Body of pancreas (tissue), 4 donors: ENCODE measurements at regions not wholly inside any gene's neighbourhood (a gene's known extent, or its start where the extent isn't known, plus 50 kb on each side); places are given as distances from the start of the nearest gene placed in this dataset.

Experiments
- ATAC-seq: fragments of 150-250 bp; one replicate; pipeline ENCODE4 v1.9.1; 2016
- DNase-seq, 4 donors: peaks; one replicate each; pipeline ENCODE4 v3.0.0-alpha.2; 2019
- H3K27ac ChIP-seq, 4 donors: fragments of 200-600 bp; sonication (generic); 1 replicate in 3 of 4; 2 replicates in 1 of 4; pipeline versions ENCODE4 v1.5.1 to v1.6.1; 2016 to 2019; ENCODE audit warnings: mild to moderate bottlenecking in 1 of 4, mixed read lengths in 1 of 4, moderate library complexity in 1 of 4
- H3K27me3 ChIP-seq, 2 donors: fragments of 200-600 bp; sonication (generic); one replicate each; pipeline ENCODE4 v1.6.0; 2016; ENCODE audit warnings: mild to moderate bottlenecking in 1 of 2
- H3K36me3 ChIP-seq, 2 donors: fragments of 200-600 bp; sonication (generic); replicated peaks in 1 of 2; 2 replicates each; pipeline ENCODE4 v1.5.1; 2016; ENCODE audit warnings: low read depth in 2 of 2; ENCODE audit not compliant: insufficient read depth in 1 of 2
- H3K4me1 ChIP-seq: fragments of 200-600 bp; sonication (generic); one replicate; pipeline ENCODE4 v1.6.0; 2016
- H3K4me3 ChIP-seq, 2 donors: fragments of 200-600 bp; sonication (generic); 1 replicate in 1 of 2; 2 replicates in 1 of 2; pipeline ENCODE4 v1.5.1; 2016 to 2019
- H3K9me3 ChIP-seq, 3 donors: fragments of 200-600 bp; sonication (generic); 1 replicate in 2 of 3; 2 replicates in 1 of 3; pipeline ENCODE4 v1.5.1; 2016
- CTCF ChIP-seq, 7 experiments: fragments of 450-650 bp in 4 of 7; fragments of 200-600 bp in 3 of 7; sonication (generic) in 3 of 7; IDR thresholded peaks; one replicate each; pipeline ENCODE4 v1.5.1; 2016 to 2019; ENCODE audit warnings: antibody characterized with exemption in 7 of 7
- POLR2A ChIP-seq, 3 donors: fragments of 450-650 bp; IDR thresholded peaks; one replicate each; pipeline ENCODE4 v1.6.1; 2016; ENCODE audit warnings: antibody characterized with exemption in 3 of 3, mild to moderate bottlenecking in 2 of 3
- WGBS, 2 donors: methylation state at CpG; one replicate each; pipeline ENCODE4 v1.1.5; 2017; 5-methylcytosine and 5-hydroxymethylcytosine counted together
- intact Hi-C: fragments of 100-400 bp; cut with DNase I; formaldehyde crosslinking; loops from one replicate; pipeline ENCODE4 v1.15.1; 2023

GRCh38 chr5:173443971-173444370, 115.8 kb upstream of the STC2 start:
- TF ChIP-seq CTCF (IDR thresholded peaks at IDR 0.05) (no peak), POLR2A (IDR thresholded peaks at IDR 0.05) (no peak)
- Histone ChIP-seq H3K27ac (no peak overlapping the region), H3K27me3 (no peaks in the 10 kb centered on the region), H3K9me3 (no peaks in the 10 kb centered on the region), H3K36me3 (no peaks in the 10 kb centered on the region), H3K4me3 (no peak overlapping the region), H3K4me1 (no peaks in the 10 kb centered on the region)
- intact Hi-C loops, result no loop called here
- no peak for DNase-seq
- 65 to 77% methylated on average over 4 of the region's 4 CpGs for WGBS, 2 donors
- no peak for ATAC-seq

GRCh38 chr5:173441053-173441628, 112.9 kb upstream of the STC2 start:
- intact Hi-C loops, result no loop called here
- no peaks in the 10 kb centered on the region for H3K9me3 ChIP-seq
- TF ChIP-seq POLR2A (IDR thresholded peaks at IDR 0.05), result no peak
- TF ChIP-seq CTCF (IDR thresholded peaks at IDR 0.05), result no peak
- no peaks in the 10 kb centered on the region for H3K36me3 ChIP-seq
- H3K4me3 ChIP-seq, result no peak overlapping the region
- no peak for DNase-seq
- no peak overlapping the region for H3K27ac ChIP-seq
- 64 to 66% methylated on average over 4 of the region's 4 CpGs for WGBS, 2 donors
- no peaks in the 10 kb centered on the region for H3K27me3 ChIP-seq
- ATAC-seq, result no peak
- no peaks in the 10 kb centered on the region for H3K4me1 ChIP-seq

- Histone ChIP-seq H3K4me1 (no peaks in the 10 kb centered on the region), H3K4me3 (no peak overlapping the region), H3K9me3 (no peaks in the 10 kb centered on the region), H3K36me3 (no peaks in the 10 kb centered on the region), H3K27me3 (no peaks in the 10 kb centered on the region), H3K27ac (no peak overlapping the region)
- no peak for ATAC-seq
- DNase-seq, result no peak
- TF ChIP-seq POLR2A (IDR thresholded peaks at IDR 0.05) (no peak), CTCF (IDR thresholded peaks at IDR 0.05) (no peak)
- intact Hi-C loops, result no loop called here
- 81 to 88% methylated on average over 1 of the region's 1 CpG for WGBS, 2 donors
These were observed 110.7 kb upstream of the STC2 start for GRCh38 chr5:173438951-173439350.

GRCh38 chr5:173435447-173435846, 107.2 kb upstream of the STC2 start:
- no peaks in the 10 kb centered on the region for H3K27me3 ChIP-seq
- DNase-seq (no peak), ATAC-seq (no peak)
- H3K9me3 ChIP-seq, result no peaks in the 10 kb centered on the region
- intact Hi-C loops, result no loop called here
- no peaks in the 10 kb centered on the region for H3K36me3 ChIP-seq
- no peak overlapping the region for H3K4me3 ChIP-seq
- no peaks in the 10 kb centered on the region for H3K4me1 ChIP-seq
- no peak for TF ChIP-seq CTCF (IDR thresholded peaks at IDR 0.05)
- no peak for TF ChIP-seq POLR2A (IDR thresholded peaks at IDR 0.05)
- H3K27ac ChIP-seq, result no peak overlapping the region
- WGBS, 2 donors, result 56 to 63% methylated on average over 14 to 15 of the region's 15 CpGs

GRCh38 chr5:173434270-173434669, 106.1 kb upstream of the STC2 start:
- Histone ChIP-seq H3K9me3 (no peaks in the 10 kb centered on the region), H3K36me3 (no peaks in the 10 kb centered on the region), H3K4me1 (no peaks in the 10 kb centered on the region), H3K4me3 (no peak overlapping the region), H3K27ac (no peak overlapping the region), H3K27me3 (no peaks in the 10 kb centered on the region)
- ATAC-seq (no peak), DNase-seq (no peak)
- intact Hi-C loops, result no loop called here
- 51 to 65% methylated on average over 5 of the region's 5 CpGs for WGBS, 2 donors
- TF ChIP-seq POLR2A (IDR thresholded peaks at IDR 0.05) (no peak), CTCF (IDR thresholded peaks at IDR 0.05) (no peak)
